ENCODE measurements at regions not wholly inside any gene's neighbourhood (a gene's known extent, or its start where the extent isn't known, plus 50 kb on each side); places are given as distances from the start of the nearest gene placed in this dataset.
A peak's percentile ranks its signal among the peaks of the same experiment; 100 is the strongest.
"Not testable (repeated sequence)": the region's sequence is repeated elsewhere in the genome, so short reads cannot be mapped to it uniquely, and the experiment has no call there.

DNA sequence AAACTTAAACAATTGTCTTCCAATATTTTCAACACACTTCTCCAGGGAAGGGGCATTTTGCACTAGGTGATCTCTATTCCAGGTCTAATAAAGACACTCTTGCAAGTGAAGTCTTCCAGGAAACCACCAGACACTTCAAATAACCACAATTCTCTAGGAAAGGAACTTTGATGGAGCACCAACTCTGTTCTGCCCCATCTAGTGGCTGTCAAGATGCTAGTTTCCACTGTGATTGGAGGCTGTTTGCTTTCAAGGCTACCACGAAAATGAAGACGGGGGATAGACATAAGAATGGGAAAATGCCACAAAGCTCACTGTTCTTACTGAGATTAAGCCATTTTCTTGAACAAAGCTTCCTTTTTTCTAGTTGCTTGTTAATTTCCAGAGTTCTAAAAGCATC, 100.6 kb upstream of the F9 start:
- Histone ChIP-seq H3K4me2 (ENCODE audit: unreplicated experiment) (no peak overlapping the region), H3K36me3 (ENCODE audit: low read depth) (no peaks in the 10 kb centered on the region), H3K27ac (no peak overlapping the region), H3K79me2 (ENCODE audit: insufficient read depth) (no peaks in the 10 kb centered on the region), H3F3A (ENCODE audit: insufficient read depth) (no peaks in the 10 kb centered on the region), H3K4me3 (no peak overlapping the region), H4K20me1 (ENCODE audit: insufficient read depth) (no peaks in the 10 kb centered on the region), H3K4me1 (ENCODE audit: insufficient read depth) (no peaks in the 10 kb centered on the region), H3K9me2 (ENCODE audit: insufficient read depth) (no peaks in the 10 kb centered on the region), H3K9me3 (ENCODE audit: low read depth) (no peaks in the 10 kb centered on the region), H3K27me3 (replicated peaks; ENCODE audit: insufficient read depth) (no peaks in the 10 kb centered on the region), H3K9ac (no peak overlapping the region), H2AFZ (no peak overlapping the region)
- DNase-seq = peak; percentile 26
- no peak for TF ChIP-seq EZH2 (IDR thresholded peaks at IDR 0.05; ENCODE audit: insufficient read depth, poor library complexity, severe bottlenecking)
- TF ChIP-seq EZH2phosphoT487 (IDR thresholded peaks at IDR 0.05; ENCODE audit: insufficient read depth, low read depth) = no peak
- in situ Hi-C loops (cut with MboI) = loop anchor here (25.0 kb wide), 1 partner anchor 643 kb away; no protein-coding TSS in a partner anchor
- WGBS, 2 experiments (ENCODE audit: low coverage in 1 of 2, low lambda C conversion rate in 2 of 2, missing lambda C conversion rate in 2 of 2) = 3 to 7% methylated on average over 2 of the region's 2 CpGs

GRCh38 chrX:139423186-139423585, 107.4 kb upstream of the F9 start:
- no peak for TF ChIP-seq EZH2 (IDR thresholded peaks at IDR 0.05; ENCODE audit: insufficient read depth, poor library complexity, severe bottlenecking)
- no peak for TF ChIP-seq EZH2phosphoT487 (IDR thresholded peaks at IDR 0.05; ENCODE audit: insufficient read depth, low read depth)

DNA sequence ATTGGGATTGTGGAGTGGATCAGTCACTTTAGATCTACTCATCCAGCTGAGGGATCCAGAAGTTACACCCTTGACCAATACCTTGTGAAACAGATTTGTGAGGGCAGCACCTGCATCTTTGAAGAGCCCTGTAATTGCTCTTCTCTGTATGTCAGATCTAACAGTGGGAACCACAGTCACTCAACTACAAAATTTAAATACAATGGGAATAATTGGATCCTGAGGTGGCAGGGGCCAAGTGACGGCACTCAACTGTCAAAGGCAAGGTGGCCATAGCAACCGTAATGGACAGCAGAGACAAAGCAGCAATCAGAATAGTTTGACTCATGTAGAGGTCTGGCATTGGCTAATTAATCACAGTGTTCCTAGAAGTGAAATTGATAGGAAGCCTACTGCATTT, 132.3 kb upstream of the F9 start:
- H3K79me2 ChIP-seq (ENCODE audit: insufficient read depth); H2AFZ ChIP-seq; H3K4me1 ChIP-seq (ENCODE audit: insufficient read depth); DNase-seq; H3K27me3 ChIP-seq (replicated peaks; ENCODE audit: insufficient read depth); H3K9me2 ChIP-seq (ENCODE audit: insufficient read depth); H3F3A ChIP-seq (ENCODE audit: insufficient read depth); H3K9ac ChIP-seq; in situ Hi-C loops (cut with MboI); H3K9me3 ChIP-seq (ENCODE audit: low read depth); H3K4me2 ChIP-seq (ENCODE audit: unreplicated experiment); H3K4me3 ChIP-seq; H3K27ac ChIP-seq; H3K36me3 ChIP-seq (ENCODE audit: low read depth); H4K20me1 ChIP-seq (ENCODE audit: insufficient read depth): not testable (repeated sequence)
- 41 to 42% methylated on average over 2 of the region's 2 CpGs for WGBS, 2 experiments (ENCODE audit: low coverage in 1 of 2, low lambda C conversion rate in 2 of 2, missing lambda C conversion rate in 2 of 2)

More at GRCh38 chrX:139423186-139423585, 107.4 kb upstream of the F9 start:
- no peak overlapping the region for H3K4me2 ChIP-seq (ENCODE audit: unreplicated experiment)
- 0 to 2% methylated on average over 3 of the region's 3 CpGs for WGBS, 2 experiments (ENCODE audit: low coverage in 1 of 2, low lambda C conversion rate in 2 of 2, missing lambda C conversion rate in 2 of 2)
- no peak overlapping the region for H2AFZ ChIP-seq
- H3F3A ChIP-seq (ENCODE audit: insufficient read depth) = no peaks in the 10 kb centered on the region
- no peaks in the 10 kb centered on the region for H4K20me1 ChIP-seq (ENCODE audit: insufficient read depth)
- H3K9ac ChIP-seq = no peak overlapping the region
- no peaks in the 10 kb centered on the region for H3K9me3 ChIP-seq (ENCODE audit: low read depth)
- no peaks in the 10 kb centered on the region for H3K4me1 ChIP-seq (ENCODE audit: insufficient read depth)
- no peak overlapping the region for H3K4me3 ChIP-seq
- H3K27ac ChIP-seq = no peak overlapping the region
- H3K36me3 ChIP-seq (ENCODE audit: low read depth) = no peaks in the 10 kb centered on the region
- no peaks in the 10 kb centered on the region for H3K27me3 ChIP-seq (replicated peaks; ENCODE audit: insufficient read depth)
- no peak for DNase-seq
- in situ Hi-C loops (cut with MboI) = no loop called here
- H3K79me2 ChIP-seq (ENCODE audit: insufficient read depth) = no peaks in the 10 kb centered on the region
- no peaks in the 10 kb centered on the region for H3K9me2 ChIP-seq (ENCODE audit: insufficient read depth)

DNA sequence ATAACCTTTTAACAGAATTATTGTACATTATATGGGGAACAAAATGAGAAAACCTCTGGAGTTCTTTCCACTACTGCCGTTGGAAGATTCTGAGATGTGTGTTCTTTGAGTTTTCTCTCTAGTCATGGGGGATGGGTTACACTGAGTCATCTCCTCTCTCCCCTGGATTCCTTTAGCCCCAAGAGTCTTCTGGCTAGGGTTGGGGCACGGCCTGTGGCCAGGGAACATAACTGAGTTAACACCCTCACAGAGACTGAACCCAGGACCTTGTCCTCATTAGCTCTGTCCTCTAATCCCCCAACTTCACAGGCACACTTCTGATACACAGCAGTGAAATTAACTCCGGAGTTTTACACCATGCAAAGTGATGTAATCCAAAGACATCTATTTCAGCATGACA, 142.3 kb upstream of the F9 start:
- Histone ChIP-seq H3K9me2 (ENCODE audit: insufficient read depth) (no peaks in the 10 kb centered on the region), H3K4me2 (ENCODE audit: unreplicated experiment) (no peak overlapping the region), H3K27me3 (replicated peaks; ENCODE audit: insufficient read depth) (no peaks in the 10 kb centered on the region), H3K4me3 (no peak overlapping the region), H3K9ac (no peak overlapping the region), H2AFZ (no peak overlapping the region), H3K27ac (no peak overlapping the region), H3K36me3 (ENCODE audit: low read depth) (no peaks in the 10 kb centered on the region), H3K4me1 (ENCODE audit: insufficient read depth) (no peaks in the 10 kb centered on the region), H3F3A (ENCODE audit: insufficient read depth) (no peaks in the 10 kb centered on the region), H3K9me3 (ENCODE audit: low read depth) (no peaks in the 10 kb centered on the region), H4K20me1 (ENCODE audit: insufficient read depth) (no peaks in the 10 kb centered on the region), H3K79me2 (ENCODE audit: insufficient read depth) (no peaks in the 10 kb centered on the region)
- in situ Hi-C loops (cut with MboI) = no loop called here
- DNase-seq = no peak
- 25 to 26% methylated on average over 3 of the region's 3 CpGs for WGBS, 2 experiments (ENCODE audit: low coverage in 1 of 2, low lambda C conversion rate in 2 of 2, missing lambda C conversion rate in 2 of 2)
- no peak for TF ChIP-seq EZH2phosphoT487 (IDR thresholded peaks at IDR 0.05; ENCODE audit: insufficient read depth, low read depth)
- TF ChIP-seq EZH2 (IDR thresholded peaks at IDR 0.05; ENCODE audit: insufficient read depth, poor library complexity, severe bottlenecking) = no peak

- WGBS, 2 experiments (ENCODE audit: low coverage in 1 of 2, low lambda C conversion rate in 2 of 2, missing lambda C conversion rate in 2 of 2) = 74 to 76% methylated on average over 7 to 9 of the region's 14 CpGs
- Histone ChIP-seq H3K9me3 (ENCODE audit: low read depth) (no peaks in the 10 kb centered on the region), H3K79me2 (ENCODE audit: insufficient read depth) (no peaks in the 10 kb centered on the region), H3F3A (ENCODE audit: insufficient read depth) (no peaks in the 10 kb centered on the region), H3K9ac (no peak overlapping the region), H3K27me3 (replicated peaks; ENCODE audit: insufficient read depth) (no peaks in the 10 kb centered on the region), H2AFZ (no peak overlapping the region), H3K4me3 (no peak overlapping the region), H3K9me2 (ENCODE audit: insufficient read depth) (no peaks in the 10 kb centered on the region), H4K20me1 (ENCODE audit: insufficient read depth) (no peaks in the 10 kb centered on the region), H3K4me1 (ENCODE audit: insufficient read depth) (no peaks in the 10 kb centered on the region), H3K27ac (no peak overlapping the region), H3K36me3 (ENCODE audit: low read depth) (no peaks in the 10 kb centered on the region), H3K4me2 (ENCODE audit: unreplicated experiment) (no peak overlapping the region)
- no peak for DNase-seq
- in situ Hi-C loops (cut with MboI) = no loop called here
- TF ChIP-seq EZH2phosphoT487 (IDR thresholded peaks at IDR 0.05; ENCODE audit: insufficient read depth, low read depth) (no peak), EZH2 (IDR thresholded peaks at IDR 0.05; ENCODE audit: insufficient read depth, poor library complexity, severe bottlenecking) (no peak)
Observed at GRCh38 chrX:139382529-139382928, 148.0 kb upstream of the F9 start.

DNA sequence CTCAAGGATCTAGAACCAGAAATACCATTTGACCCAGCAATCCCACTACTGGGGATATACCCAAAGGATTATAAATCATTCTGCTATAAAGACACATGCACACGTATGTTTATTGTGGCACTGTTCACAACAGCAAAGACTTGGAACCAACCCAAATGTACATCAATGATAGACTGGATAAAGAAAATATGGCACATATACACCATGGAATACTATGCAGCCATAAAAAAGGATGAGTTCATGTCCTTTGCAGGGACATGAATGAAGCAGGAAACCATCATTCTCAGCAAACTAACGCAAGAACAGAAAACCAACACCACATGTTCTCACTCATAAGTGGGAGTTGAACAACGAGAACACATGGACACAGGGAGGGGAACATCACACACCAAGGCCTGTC, 154.0 kb upstream of the F9 start:
- H3K9me2 ChIP-seq (ENCODE audit: insufficient read depth); H3K4me3 ChIP-seq; H3K4me2 ChIP-seq (ENCODE audit: unreplicated experiment); H3F3A ChIP-seq (ENCODE audit: insufficient read depth); H2AFZ ChIP-seq; H3K79me2 ChIP-seq (ENCODE audit: insufficient read depth); DNase-seq; H3K4me1 ChIP-seq (ENCODE audit: insufficient read depth); H3K36me3 ChIP-seq (ENCODE audit: low read depth); H4K20me1 ChIP-seq (ENCODE audit: insufficient read depth); H3K9me3 ChIP-seq (ENCODE audit: low read depth); H3K9ac ChIP-seq; in situ Hi-C loops (cut with MboI); H3K27ac ChIP-seq; H3K27me3 ChIP-seq (replicated peaks; ENCODE audit: insufficient read depth): not testable (repeated sequence)
- WGBS, 2 experiments (ENCODE audit: low coverage in 1 of 2, low lambda C conversion rate in 2 of 2, missing lambda C conversion rate in 2 of 2) = 0 to 25% methylated on average over 1 to 3 of the region's 3 CpGs
